ENCODE measurements at regions not wholly inside any gene's neighbourhood (a gene's known extent, or its start where the extent isn't known, plus 50 kb on each side); places are given as distances from the start of the nearest gene placed in this dataset.

DNA sequence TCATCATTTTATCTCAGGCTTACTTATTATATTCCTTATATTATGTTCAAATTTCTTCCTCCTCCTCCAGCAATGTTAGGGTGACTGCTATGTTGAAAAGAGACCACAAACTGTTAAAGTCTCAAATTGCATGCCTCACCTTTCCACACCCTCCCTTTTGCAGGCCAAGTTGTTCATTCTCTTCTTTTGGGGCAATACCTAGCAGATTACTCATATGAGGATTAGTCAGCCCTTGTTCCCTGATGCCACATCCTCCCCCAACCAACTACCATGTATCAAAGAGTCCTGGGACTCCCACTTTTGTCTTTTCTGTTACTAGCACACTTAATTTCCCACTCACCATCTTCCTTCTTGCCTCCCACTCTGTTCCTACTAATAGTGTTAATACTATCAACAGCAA is 434.7 kb downstream of the BCKDHB start:
- intact Hi-C loops (cut with micrococcal nuclease) = no loop called here

More for the DNA sequence above, 434.7 kb downstream of the BCKDHB start:
- H3K9me2 ChIP-seq (ENCODE audit: insufficient read depth) = no peaks in the 10 kb centered on the region
- no peak overlapping the region for H3K9ac ChIP-seq (ENCODE audit: low read length)
- H3K36me3 ChIP-seq (ENCODE audit: control insufficient read depth in 1 of 2, insufficient read depth in 2 of 2, low read length in 2 of 2) = no peaks in the 10 kb centered on the region
- POLR2A ChIA-PET = no interaction called here
- peak overlapping the region; percentile 32; the same call in 1 of the 2 replicates for H3K27ac ChIP-seq (ENCODE audit: low read depth, low read length)
- no peaks in the 10 kb centered on the region for H3K79me2 ChIP-seq (ENCODE audit: insufficient read depth, low read length)
- ATAC-seq = peak; percentile 92
- TF ChIP-seq, protein P1, sequence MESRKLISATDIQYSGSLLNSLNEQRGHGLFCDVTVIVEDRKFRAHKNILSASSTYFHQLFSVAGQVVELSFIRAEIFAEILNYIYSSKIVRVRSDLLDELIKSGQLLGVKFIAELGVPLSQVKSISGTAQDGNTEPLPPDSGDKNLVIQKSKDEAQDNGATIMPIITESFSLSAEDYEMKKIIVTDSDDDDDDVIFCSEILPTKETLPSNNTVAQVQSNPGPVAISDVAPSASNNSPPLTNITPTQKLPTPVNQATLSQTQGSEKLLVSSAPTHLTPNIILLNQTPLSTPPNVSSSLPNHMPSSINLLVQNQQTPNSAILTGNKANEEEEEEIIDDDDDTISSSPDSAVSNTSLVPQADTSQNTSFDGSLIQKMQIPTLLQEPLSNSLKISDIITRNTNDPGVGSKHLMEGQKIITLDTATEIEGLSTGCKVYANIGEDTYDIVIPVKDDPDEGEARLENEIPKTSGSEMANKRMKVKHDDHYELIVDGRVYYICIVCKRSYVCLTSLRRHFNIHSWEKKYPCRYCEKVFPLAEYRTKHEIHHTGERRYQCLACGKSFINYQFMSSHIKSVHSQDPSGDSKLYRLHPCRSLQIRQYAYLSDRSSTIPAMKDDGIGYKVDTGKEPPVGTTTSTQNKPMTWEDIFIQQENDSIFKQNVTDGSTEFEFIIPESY (IDR thresholded peaks at IDR 0.05; ENCODE audit: extremely low read depth, insufficient replicate concordance, low read length) = peak; percentile 47
- peak; percentile 92 for TF ChIP-seq FOSL1 (IDR thresholded peaks at IDR 0.05; ENCODE audit: low read depth)
- no peak for TF ChIP-seq ZFX (IDR thresholded peaks at IDR 0.05)
- TF ChIP-seq POLR2A (IDR thresholded peaks at IDR 0.05; ENCODE audit: borderline replicate concordance, extremely low read depth, insufficient read depth, insufficient read length) = no peak
- TF ChIP-seq, protein P2, sequence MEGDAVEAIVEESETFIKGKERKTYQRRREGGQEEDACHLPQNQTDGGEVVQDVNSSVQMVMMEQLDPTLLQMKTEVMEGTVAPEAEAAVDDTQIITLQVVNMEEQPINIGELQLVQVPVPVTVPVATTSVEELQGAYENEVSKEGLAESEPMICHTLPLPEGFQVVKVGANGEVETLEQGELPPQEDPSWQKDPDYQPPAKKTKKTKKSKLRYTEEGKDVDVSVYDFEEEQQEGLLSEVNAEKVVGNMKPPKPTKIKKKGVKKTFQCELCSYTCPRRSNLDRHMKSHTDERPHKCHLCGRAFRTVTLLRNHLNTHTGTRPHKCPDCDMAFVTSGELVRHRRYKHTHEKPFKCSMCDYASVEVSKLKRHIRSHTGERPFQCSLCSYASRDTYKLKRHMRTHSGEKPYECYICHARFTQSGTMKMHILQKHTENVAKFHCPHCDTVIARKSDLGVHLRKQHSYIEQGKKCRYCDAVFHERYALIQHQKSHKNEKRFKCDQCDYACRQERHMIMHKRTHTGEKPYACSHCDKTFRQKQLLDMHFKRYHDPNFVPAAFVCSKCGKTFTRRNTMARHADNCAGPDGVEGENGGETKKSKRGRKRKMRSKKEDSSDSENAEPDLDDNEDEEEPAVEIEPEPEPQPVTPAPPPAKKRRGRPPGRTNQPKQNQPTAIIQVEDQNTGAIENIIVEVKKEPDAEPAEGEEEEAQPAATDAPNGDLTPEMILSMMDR (IDR thresholded peaks at IDR 0.05 in 2 of 3, conservative IDR thresholded peaks at IDR 0.05 in 1 of 3; ENCODE audit: borderline replicate concordance in 1 of 3, insufficient read depth in 1 of 3, low read depth in 2 of 3, low read length in 2 of 3) = no peak
- TF ChIP-seq YY1 (IDR thresholded peaks at IDR 0.05; ENCODE audit: extremely low read depth, insufficient replicate concordance, low read depth, low read length) = peak; percentile 36
- no peak for TF ChIP-seq SIN3A (IDR thresholded peaks at IDR 0.05; ENCODE audit: low read depth)
- no peak for TF ChIP-seq TCF7L2 (IDR thresholded peaks at IDR 0.05; ENCODE audit: borderline replicate concordance, extremely low read depth, insufficient read depth, insufficient read length)
- TF ChIP-seq POLR2AphosphoS5 (IDR thresholded peaks at IDR 0.05; ENCODE audit: low read depth, low read length) = peak; percentile 51
- TF ChIP-seq JUND (IDR thresholded peaks at IDR 0.05) = peak; percentile 91
- peak; percentile 76; the same call in 1 of the 2 replicates for TF ChIP-seq CBX3 (IDR thresholded peaks at IDR 0.05; ENCODE audit: low read depth)
- no peak for TF ChIP-seq EZH2phosphoT487 (IDR thresholded peaks at IDR 0.05; ENCODE audit: borderline replicate concordance)
- peak; percentile 50; the same call in 1 of the 2 replicates for TF ChIP-seq SRF (IDR thresholded peaks at IDR 0.05; ENCODE audit: low read depth)
- TF ChIP-seq SP1 (IDR thresholded peaks at IDR 0.05; ENCODE audit: low read depth) = peak; percentile 87
- TF ChIP-seq CEBPB (IDR thresholded peaks at IDR 0.05; ENCODE audit: low read depth) = peak; percentile 65
- H3K4me3 ChIP-seq (replicated peaks in 1 of 2; ENCODE audit: low read depth in 1 of 2, low read length in 2 of 2) = peak overlapping the region in 1 of 2 experiments; percentile 15; a peak in 1 of 4 replicates
- peak; percentile 69 for DNase-seq (ENCODE audit: low read depth, low spot score)
- BruUV-seq (replicated peaks) = no TSS peak
- no peaks in the 10 kb centered on the region for H3K27me3 ChIP-seq (ENCODE audit: insufficient read depth, low read length)
- peaks cover 12 to 33% of the 10 kb centered on the region in 2 experiments for H3K4me1 ChIP-seq (ENCODE audit: control insufficient read depth in 1 of 2, insufficient read depth in 2 of 2, low read length in 2 of 2)
- no peaks in the 10 kb centered on the region for H3K9me3 ChIP-seq (ENCODE audit: control insufficient read depth in 1 of 2, insufficient read depth in 1 of 2, low read depth in 1 of 2, low read length in 2 of 2)
- H2AFZ ChIP-seq (ENCODE audit: low read depth, low read length, poor library complexity, severe bottlenecking) = peak overlapping the region; percentile 47
- RAD21 ChIA-PET (ENCODE audit: low non-redundant PET in 1 of 2, low total read pairs in 2 of 2, uncharacterized antibody in 2 of 2, unreplicated experiment in 2 of 2) = no interaction called here
- CTCF ChIA-PET = no interaction called here
- H4K20me1 ChIP-seq (ENCODE audit: insufficient read depth) = no peaks in the 10 kb centered on the region
- H3K4me2 ChIP-seq (ENCODE audit: low read length) = peak overlapping the region; percentile 57
